ENCODE measurements at regions not wholly inside any gene's neighbourhood (a gene's known extent, or its start where the extent isn't known, plus 50 kb on each side); places are given as distances from the start of the nearest gene placed in this dataset.

DNA sequence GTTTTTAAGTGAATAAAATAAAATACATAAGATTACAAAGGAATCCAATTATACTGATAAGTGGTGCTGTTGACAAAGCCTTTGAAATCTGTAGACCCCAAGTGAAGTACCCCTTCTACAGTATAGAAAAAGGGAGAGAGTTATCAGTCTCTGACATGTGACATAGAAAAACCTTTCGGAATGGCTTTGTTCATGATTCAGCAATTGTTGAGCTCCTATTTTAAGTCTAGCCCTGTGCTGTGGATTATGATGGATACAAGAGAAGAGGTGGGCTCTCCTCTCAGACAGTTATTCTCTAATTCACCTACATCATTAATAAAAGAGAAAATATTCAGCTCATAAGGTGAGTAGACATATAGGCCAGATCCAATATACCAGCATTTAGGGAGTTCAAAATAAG lies 53.3 kb upstream of the ITPKB start:
- no peak overlapping the region for H2BK120ac ChIP-seq (ENCODE audit: low read depth, low read length, poor library complexity, severe bottlenecking)
- no peaks in the 10 kb centered on the region for H3K4me1 Mint-ChIP-seq
- no peaks in the 10 kb centered on the region for H4K20me1 ChIP-seq (ENCODE audit: control insufficient read depth, insufficient read depth, insufficient read length)
- H3K56ac ChIP-seq (ENCODE audit: insufficient read length, low read depth, low read length): no peak overlapping the region
- H3K79me2 ChIP-seq (ENCODE audit: insufficient read depth, low read length): no peaks in the 10 kb centered on the region
- no peak overlapping the region for H2BK20ac ChIP-seq (ENCODE audit: low read depth, low read length, poor library complexity, severe bottlenecking)
- no peak for TF ChIP-seq CTCF (conservative IDR thresholded peaks at IDR 0.05)
- no peaks in the 10 kb centered on the region for H3K79me1 ChIP-seq (ENCODE audit: insufficient read depth, low read depth, low read length, poor library complexity, severe bottlenecking)
- H3K4me1 ChIP-seq (ENCODE audit: insufficient read depth, low read length): no peaks in the 10 kb centered on the region
- H3K27me3 ChIP-seq (ENCODE audit: insufficient read depth, low read length): no peaks in the 10 kb centered on the region
- no peak overlapping the region for H2BK12ac ChIP-seq (ENCODE audit: insufficient read length, low read depth, low read length)
- H3K9ac ChIP-seq (ENCODE audit: extremely low read depth, insufficient read length, low read length): no peak overlapping the region
- H3K4ac ChIP-seq (ENCODE audit: low read depth, low read length): no peak overlapping the region
- H2BK5ac ChIP-seq (ENCODE audit: insufficient read length, low read length): no peak overlapping the region
- H4K91ac ChIP-seq (ENCODE audit: insufficient read length, low read depth, low read length): no peak overlapping the region
- no peaks in the 10 kb centered on the region; a peak in 1 of 7 replicates for H3K36me3 Mint-ChIP-seq (ENCODE audit: insufficient read depth in 1 of 3, low read depth in 3 of 3)
- no peaks in the 10 kb centered on the region for H3K23me2 ChIP-seq (ENCODE audit: insufficient read length, low read depth, low read length, poor library complexity, severe bottlenecking)
- no CpG with 5 or more reads among the region's 1 CpG for WGBS (ENCODE audit: extremely low coverage, insufficient read length, low lambda C conversion rate)
- H3K4me2 ChIP-seq (ENCODE audit: insufficient read depth, insufficient read length, low read length): no peak overlapping the region
- H3K18ac ChIP-seq (ENCODE audit: insufficient read length, low read depth, low read length): no peak overlapping the region
- no peaks in the 10 kb centered on the region for H3K9me3 ChIP-seq (ENCODE audit: control insufficient read depth, low read depth, low read length)
- no peak overlapping the region for H3K27ac Mint-ChIP-seq
- H3T11ph ChIP-seq (ENCODE audit: low read length): no peak overlapping the region
- H2AK5ac ChIP-seq (ENCODE audit: insufficient read length, low read length): no peak overlapping the region
- H3K23ac ChIP-seq (ENCODE audit: insufficient read length, low read depth, low read length): no peak overlapping the region
- H3K27me3 Mint-ChIP-seq (ENCODE audit: low read depth): no peaks in the 10 kb centered on the region; the same call in 1 of the 2 replicates
- H3K14ac ChIP-seq (ENCODE audit: insufficient read depth, low read length): no peak overlapping the region
- H4K8ac ChIP-seq (replicated peaks; ENCODE audit: insufficient read length, low read depth, low read length): no peak overlapping the region
- H3K27ac ChIP-seq (ENCODE audit: insufficient read length, low read depth, low read length): no peak overlapping the region
- no peaks in the 10 kb centered on the region for H3K9me3 Mint-ChIP-seq
- no peak overlapping the region for H2BK15ac ChIP-seq (ENCODE audit: low read depth, low read length)
- H4K5ac ChIP-seq (ENCODE audit: insufficient read length, low read depth, low read length): no peak overlapping the region
- no peak overlapping the region for H2AFZ ChIP-seq (ENCODE audit: low read length)
- no peak overlapping the region for H3K4me3 Mint-ChIP-seq
- no peak for DNase-seq

All from H9 (cell line).